NT2/D1 (cell line): ENCODE measurements at regions not wholly inside any gene's neighbourhood (a gene's known extent, or its start where the extent isn't known, plus 50 kb on each side); places are given as distances from the start of the nearest gene placed in this dataset.

Experiments
- DNase-seq: peaks from one replicate; pipeline ENCODE4 v3.0.0-alpha.2; 2011; ENCODE audit warnings: low read depth, low spot score
- H3K27me3 ChIP-seq: 2 replicates; pipeline ENCODE4 v1.6.0; 2011; ENCODE audit warnings: mild to moderate bottlenecking; ENCODE audit not compliant: insufficient read length, insufficient read depth
- H3K36me3 ChIP-seq: 2 replicates; pipeline ENCODE4 v1.6.1; 2011; ENCODE audit warnings: mild to moderate bottlenecking, low read length, mixed read lengths; ENCODE audit not compliant: insufficient read depth, insufficient read length
- H3K4me1 ChIP-seq: 2 replicates; pipeline ENCODE4 v1.5.1; 2011; ENCODE audit not compliant: insufficient read depth, insufficient read length
- H3K4me3 ChIP-seq: 2 replicates; pipeline ENCODE4 v1.5.1; 2011; ENCODE audit warnings: low read depth; ENCODE audit not compliant: insufficient read length
- H3K9ac ChIP-seq: 2 replicates; pipeline ENCODE4 v1.6.0; 2011; ENCODE audit warnings: low read depth; ENCODE audit not compliant: insufficient read length
- H3K9me3 ChIP-seq: 2 replicates; pipeline ENCODE4 v1.5.1; 2011; ENCODE audit warnings: mild to moderate bottlenecking, low read length; ENCODE audit not compliant: insufficient read depth
- SUZ12 ChIP-seq: IDR thresholded peaks from 2 replicates; pipeline ENCODE4 v1.6.1; 2011; ENCODE audit not compliant: insufficient read length, insufficient read depth; ENCODE audit errors: extremely low read depth
- YY1 ChIP-seq: IDR thresholded peaks from 2 replicates; pipeline ENCODE4 v1.6.1; 2011; ENCODE audit not compliant: insufficient read length, insufficient read depth
- ZNF274 ChIP-seq: IDR thresholded peaks from 2 replicates; pipeline ENCODE4 v1.6.1; 2011; ENCODE audit warnings: mild to moderate bottlenecking, low read depth, low read length

DNA sequence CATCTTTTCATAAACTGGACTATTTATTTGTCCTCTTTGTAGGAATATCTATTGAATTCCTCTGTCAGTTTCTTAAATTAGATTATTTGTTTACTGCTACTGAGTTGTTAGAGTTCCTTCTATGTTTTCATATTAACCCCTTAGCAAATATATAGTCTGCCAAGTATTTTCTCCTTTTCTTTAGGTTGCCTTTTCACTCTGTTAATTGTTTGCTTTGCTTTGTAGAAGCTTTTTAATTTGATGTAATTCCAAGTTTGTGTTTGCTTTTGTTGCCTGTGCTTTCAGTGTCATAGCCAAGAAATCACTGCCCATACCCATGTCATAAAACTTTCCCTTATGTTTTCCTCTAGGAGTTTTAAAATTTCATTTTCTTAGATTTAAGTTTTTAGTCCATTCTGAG, 256.2 kb upstream of the SEMA3A start:
- Histone ChIP-seq H3K4me1 (no peaks in the 10 kb centered on the region), H3K9ac (no peak overlapping the region), H3K36me3 (no peaks in the 10 kb centered on the region), H3K9me3 (no peaks in the 10 kb centered on the region; the same call in 1 of the 2 replicates), H3K27me3 (no peaks in the 10 kb centered on the region), H3K4me3 (no peak overlapping the region)
- TF ChIP-seq ZNF274 = no peak
- no peak for TF ChIP-seq SUZ12
- no peak for TF ChIP-seq YY1
- no peak for DNase-seq

DNA sequence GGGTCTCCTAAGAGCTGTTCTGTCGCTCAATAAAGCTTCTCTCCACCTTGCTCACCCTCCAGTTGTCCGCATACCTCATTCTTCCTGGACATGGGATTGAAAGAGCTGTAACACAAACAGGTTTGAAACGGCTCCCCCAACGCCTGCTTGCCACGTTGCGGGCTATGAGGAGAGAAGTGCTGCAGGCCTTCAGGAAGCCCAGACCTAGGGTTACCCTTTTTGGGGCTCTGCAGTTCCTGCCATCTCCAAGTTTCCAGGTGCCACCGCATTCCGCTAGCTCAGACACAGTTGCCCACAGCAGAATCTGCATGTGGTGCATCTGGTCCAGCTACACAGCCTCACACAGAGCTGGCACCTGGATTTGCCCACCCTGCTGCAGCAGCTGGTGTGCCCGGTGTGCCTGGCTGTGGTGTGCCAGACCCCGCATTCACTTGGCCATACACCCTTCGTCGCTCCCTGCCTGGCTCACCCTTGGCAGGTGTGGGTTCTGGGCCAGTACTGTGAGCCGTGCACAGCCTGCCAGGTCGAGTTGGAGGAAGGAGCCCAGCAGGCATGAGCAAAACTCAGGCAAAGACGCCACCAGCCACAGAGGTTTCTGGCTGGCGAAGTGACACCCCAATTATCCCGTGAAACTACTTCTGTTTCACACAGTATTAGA, 253.2 kb upstream of the SEMA3A start:
- DNase-seq = no peak
- Histone ChIP-seq H3K9me3 (no peaks in the 10 kb centered on the region; the same call in 1 of the 2 replicates), H3K27me3 (no peaks in the 10 kb centered on the region), H3K36me3 (no peaks in the 10 kb centered on the region), H3K4me1 (no peaks in the 10 kb centered on the region), H3K9ac (no peak overlapping the region), H3K4me3 (no peak overlapping the region)
- no peak for TF ChIP-seq SUZ12
- no peak for TF ChIP-seq YY1
- TF ChIP-seq ZNF274 = no peak

DNA sequence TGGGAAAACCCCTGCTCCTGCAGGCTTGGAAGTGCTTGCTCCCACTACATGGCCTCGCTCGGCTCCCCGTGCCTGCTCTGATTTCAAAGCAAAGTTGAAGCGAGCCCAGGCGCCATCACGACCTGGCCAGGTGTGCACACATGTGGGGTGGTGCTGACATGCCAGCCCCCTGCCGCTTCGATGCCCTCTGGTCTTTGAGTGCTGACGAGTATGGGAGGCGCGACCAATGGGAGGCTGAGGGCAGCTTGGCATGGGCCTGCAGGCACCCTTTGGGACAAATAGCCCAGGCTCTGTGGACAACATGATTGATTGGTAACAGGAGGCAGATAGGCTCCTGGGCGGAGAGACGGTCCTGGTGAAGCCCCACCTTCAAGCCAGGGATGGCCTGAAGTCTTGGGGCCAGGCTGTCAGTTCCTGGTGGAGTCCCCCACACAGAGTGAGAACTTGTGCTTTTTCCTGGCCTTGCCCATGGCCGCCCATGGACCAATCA, 252.4 kb upstream of the SEMA3A start:
- no peak for DNase-seq
- no peaks in the 10 kb centered on the region for H3K27me3 ChIP-seq

DNA sequence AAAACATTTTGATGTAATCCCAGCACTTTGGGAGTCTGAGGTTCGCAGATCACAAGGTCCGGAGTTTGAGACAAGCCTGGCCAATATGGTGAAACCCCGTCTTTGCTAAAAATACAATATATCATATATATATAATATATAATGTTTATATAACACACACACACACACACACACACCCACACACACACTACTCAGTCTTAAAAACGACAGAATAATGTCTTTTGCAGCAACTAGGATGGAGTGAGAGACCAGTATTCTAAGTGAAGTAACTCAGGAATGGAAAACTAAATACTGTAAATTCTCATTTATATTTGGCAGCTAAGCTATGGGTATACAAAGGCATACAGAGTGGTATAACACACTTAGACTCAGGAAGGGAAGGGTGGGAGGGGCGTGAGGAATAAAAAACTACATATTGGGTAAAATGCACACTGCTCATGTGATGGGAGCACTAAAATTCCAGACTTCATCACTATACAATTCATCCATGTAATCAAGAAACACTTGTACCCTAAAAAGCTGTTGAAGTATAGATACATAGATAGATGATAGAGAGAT, 231.2 kb upstream of the SEMA3A start:
- no peak overlapping the region for H3K9ac ChIP-seq
- no peak for DNase-seq
- H3K9me3 ChIP-seq = no peaks in the 10 kb centered on the region
- no peaks in the 10 kb centered on the region for H3K36me3 ChIP-seq
- H3K4me3 ChIP-seq = no peak overlapping the region
- no peaks in the 10 kb centered on the region for H3K27me3 ChIP-seq
- no peaks in the 10 kb centered on the region for H3K4me1 ChIP-seq
- TF ChIP-seq ZNF274 (no peak), YY1 (no peak), SUZ12 (no peak)

More for the DNA sequence above, 252.4 kb upstream of the SEMA3A start:
- no peak overlapping the region for H3K4me3 ChIP-seq
- no peak overlapping the region for H3K9ac ChIP-seq
- no peaks in the 10 kb centered on the region; the same call in 1 of the 2 replicates for H3K9me3 ChIP-seq
- H3K4me1 ChIP-seq = no peaks in the 10 kb centered on the region
- H3K36me3 ChIP-seq = no peaks in the 10 kb centered on the region
- TF ChIP-seq YY1 (no peak), ZNF274 (no peak), SUZ12 (no peak)

DNA sequence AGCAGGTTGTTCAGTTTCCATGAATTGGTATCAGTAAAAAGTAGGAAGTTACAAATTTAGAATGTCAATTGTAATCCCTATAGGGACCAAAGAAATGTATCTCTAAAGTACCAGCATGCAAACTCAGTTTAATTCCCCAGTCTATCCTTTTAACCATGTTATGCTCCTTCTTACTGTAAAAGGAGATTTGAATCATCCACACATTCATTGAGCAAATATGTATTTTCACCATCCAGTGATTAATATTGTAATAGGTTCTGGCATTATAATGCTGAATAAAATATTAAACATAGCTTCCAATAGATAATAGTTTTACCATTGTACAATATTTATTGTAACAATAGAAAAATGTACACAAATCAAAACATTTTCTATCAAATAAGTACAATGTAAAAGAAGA, 228.2 kb upstream of the SEMA3A start:
- DNase-seq = no peak
- Histone ChIP-seq H3K4me3 (no peak overlapping the region), H3K36me3 (no peaks in the 10 kb centered on the region), H3K4me1 (no peaks in the 10 kb centered on the region), H3K27me3 (no peaks in the 10 kb centered on the region), H3K9ac (no peak overlapping the region), H3K9me3 (no peaks in the 10 kb centered on the region)
- TF ChIP-seq SUZ12 (no peak), ZNF274 (no peak), YY1 (no peak)

DNA sequence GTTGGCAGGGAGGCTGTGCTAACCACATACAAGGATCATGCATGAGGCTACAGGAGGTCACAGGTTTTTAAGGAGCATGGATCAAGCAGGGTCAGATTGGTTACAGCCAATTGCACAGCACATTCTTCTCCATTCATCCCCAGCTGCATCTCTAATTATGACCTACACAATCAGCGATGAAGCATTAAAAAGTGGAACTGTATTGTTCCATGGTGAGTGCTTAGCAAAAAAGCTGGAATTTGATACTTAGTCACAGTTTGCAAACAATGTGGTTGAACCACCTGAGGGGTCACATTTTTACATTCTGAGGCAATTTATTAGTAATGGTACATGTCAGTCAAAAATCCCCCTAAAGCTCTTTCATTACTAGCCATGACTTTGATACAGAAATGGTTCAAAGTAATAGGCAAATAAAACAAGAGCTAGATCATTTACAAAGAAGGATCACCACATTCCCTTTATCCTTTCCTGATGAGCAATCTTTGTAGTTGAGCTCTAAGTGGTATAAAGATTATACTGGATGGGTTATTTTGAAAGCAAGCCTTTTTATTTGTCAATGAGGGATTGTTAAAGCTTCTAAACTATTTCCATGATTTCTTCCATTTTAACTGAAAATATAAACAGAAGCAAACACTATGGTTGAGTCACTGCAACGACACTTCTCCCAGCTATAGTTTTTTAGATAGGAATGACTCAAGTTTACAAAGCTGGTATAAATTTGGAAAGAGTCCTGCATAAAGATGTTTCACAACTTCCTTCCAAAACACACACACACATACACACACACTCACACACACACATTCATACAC, 217.8 kb upstream of the SEMA3A start:
- Histone ChIP-seq H3K9ac (no peak overlapping the region), H3K4me3 (no peak overlapping the region)

DNA sequence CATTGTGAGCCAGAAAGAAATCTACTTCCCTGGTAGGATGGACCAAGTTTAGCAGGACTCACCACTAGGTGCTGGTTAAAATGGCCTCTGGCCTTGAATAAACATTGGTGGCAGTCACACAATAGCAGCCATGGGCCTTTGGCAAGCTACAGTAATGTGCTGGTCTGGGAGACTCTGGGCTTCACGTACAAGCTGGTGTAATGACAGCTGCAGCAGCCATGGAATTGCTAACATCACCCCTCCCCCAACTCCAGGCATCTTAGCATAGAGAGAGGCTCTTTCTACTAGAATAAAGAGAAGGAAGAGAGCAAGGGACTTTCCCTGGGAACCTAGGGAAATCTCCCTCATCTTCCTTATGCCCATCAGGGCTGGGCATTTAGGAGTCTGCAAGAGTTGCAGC, 205.1 kb upstream of the SEMA3A start:
- Histone ChIP-seq H3K4me3 (no peak overlapping the region), H3K9me3 (peaks cover 5% of the 10 kb centered on the region), H3K4me1 (peaks cover 1% of the 10 kb centered on the region), H3K36me3 (no peaks in the 10 kb centered on the region), H3K27me3 (no peaks in the 10 kb centered on the region), H3K9ac (no peak overlapping the region)
- TF ChIP-seq SUZ12 (no peak), ZNF274 (no peak), YY1 (no peak)
- no peak for DNase-seq

More for the DNA sequence above, 217.8 kb upstream of the SEMA3A start:
- no peaks in the 10 kb centered on the region for H3K4me1 ChIP-seq
- H3K9me3 ChIP-seq = 0 out of 2 replicates have a peak, but pooled peaks cover 12% of the 10 kb centered on the region
- DNase-seq = no peak
- no peaks in the 10 kb centered on the region for H3K36me3 ChIP-seq
- TF ChIP-seq YY1 (no peak), ZNF274 (no peak), SUZ12 (no peak)
- no peaks in the 10 kb centered on the region for H3K27me3 ChIP-seq
